Activated B cell treated with CpG ODN at 0.5 μM for 24 hours (primary cell): ENCODE measurements at regions not wholly inside any gene's neighbourhood (a gene's known extent, or its start where the extent isn't known, plus 50 kb on each side); places are given as distances from the start of the nearest gene placed in this dataset.

Experiments
- ATAC-seq: fragments of 200-7000 bp; cut with Tn5 transposase; one replicate; pipeline ENCODE4 v1.10.0; 2021; ENCODE audit warnings: low read depth, mild to moderate bottlenecking, moderate library complexity
- CTCF ChIA-PET: fragments of 350-600 bp; sonication (Branson Sonifier 250); formaldehyde crosslinking; loops from one replicate; lab custom pipeline; 2021; ENCODE audit warnings: antibody characterized with exemption; lab: Charles Lee
- POLR2A ChIA-PET: fragments of 350-600 bp; sonication (Branson Sonifier 250); formaldehyde crosslinking; loops from one replicate; lab custom pipeline; 2021; ENCODE audit warnings: antibody characterized with exemption; lab: Charles Lee
- DNase-seq: peaks from one replicate; pipeline ENCODE4 v3.0.0; 2022
- H3K27ac Mint-ChIP-seq: one replicate; pipeline ENCODE4 v1.8.0; 2020; ENCODE audit warnings: mixed read lengths
- H3K27me3 Mint-ChIP-seq: one replicate; pipeline ENCODE4 v1.8.0; 2021; ENCODE audit warnings: mixed read lengths
- H3K36me3 Mint-ChIP-seq: one replicate; pipeline ENCODE4 v1.8.0; 2021; ENCODE audit warnings: low read depth, mixed read lengths
- H3K4me1 Mint-ChIP-seq: one replicate; pipeline ENCODE4 v1.8.0; 2021; ENCODE audit warnings: mixed read lengths
- H3K4me3 Mint-ChIP-seq: one replicate; pipeline ENCODE4 v1.8.0; 2020; ENCODE audit warnings: mild to moderate bottlenecking, mixed read lengths
- H3K9me3 Mint-ChIP-seq: one replicate; pipeline ENCODE4 v1.8.0; 2020; ENCODE audit warnings: mixed read lengths
- intact Hi-C: fragments of 100-400 bp; cut with micrococcal nuclease; formaldehyde crosslinking; loops from one replicate; pipeline ENCODE4 v1.15.1; 2024
- TF ChIP-seq, protein P1 (sequence below): fragments of 200-600 bp; IDR thresholded peaks from one replicate; pipeline ENCODE4 v1.8.0; 2022; ENCODE audit warnings: antibody characterized with exemption, mild to moderate bottlenecking

DNA sequence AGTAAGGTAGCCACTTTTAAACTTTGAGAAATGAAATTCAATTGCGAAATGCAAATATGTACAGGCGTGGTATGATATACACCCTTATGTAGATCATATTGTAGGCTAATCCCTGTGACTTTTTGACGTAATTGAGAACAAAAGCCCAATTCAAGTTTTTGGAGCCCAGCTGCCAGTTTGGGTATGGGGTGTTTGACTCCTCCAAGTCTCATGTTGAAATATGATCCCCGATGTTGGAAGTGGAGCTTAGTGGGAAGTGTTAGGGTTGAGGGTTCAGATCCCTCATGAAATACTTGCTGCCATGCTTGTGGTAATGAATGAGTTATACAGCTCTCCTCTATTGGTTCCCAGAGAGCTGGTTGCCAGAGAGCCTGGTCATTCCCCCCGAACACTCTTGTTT, 1666.8 kb downstream of the SUCLG1 start:
- Mint-ChIP-seq H3K36me3 (no peaks in the 10 kb centered on the region), H3K4me3 (no peak overlapping the region), H3K27ac (no peak overlapping the region), H3K4me1 (no peaks in the 10 kb centered on the region), H3K9me3 (peaks cover 2% of the 10 kb centered on the region), H3K27me3 (no peaks in the 10 kb centered on the region)
- no peak for DNase-seq
- CTCF ChIA-PET: no interaction called here
- ATAC-seq: no peak
- intact Hi-C loops: no loop called here
- POLR2A ChIA-PET: no interaction called here
- TF ChIP-seq, protein P1, sequence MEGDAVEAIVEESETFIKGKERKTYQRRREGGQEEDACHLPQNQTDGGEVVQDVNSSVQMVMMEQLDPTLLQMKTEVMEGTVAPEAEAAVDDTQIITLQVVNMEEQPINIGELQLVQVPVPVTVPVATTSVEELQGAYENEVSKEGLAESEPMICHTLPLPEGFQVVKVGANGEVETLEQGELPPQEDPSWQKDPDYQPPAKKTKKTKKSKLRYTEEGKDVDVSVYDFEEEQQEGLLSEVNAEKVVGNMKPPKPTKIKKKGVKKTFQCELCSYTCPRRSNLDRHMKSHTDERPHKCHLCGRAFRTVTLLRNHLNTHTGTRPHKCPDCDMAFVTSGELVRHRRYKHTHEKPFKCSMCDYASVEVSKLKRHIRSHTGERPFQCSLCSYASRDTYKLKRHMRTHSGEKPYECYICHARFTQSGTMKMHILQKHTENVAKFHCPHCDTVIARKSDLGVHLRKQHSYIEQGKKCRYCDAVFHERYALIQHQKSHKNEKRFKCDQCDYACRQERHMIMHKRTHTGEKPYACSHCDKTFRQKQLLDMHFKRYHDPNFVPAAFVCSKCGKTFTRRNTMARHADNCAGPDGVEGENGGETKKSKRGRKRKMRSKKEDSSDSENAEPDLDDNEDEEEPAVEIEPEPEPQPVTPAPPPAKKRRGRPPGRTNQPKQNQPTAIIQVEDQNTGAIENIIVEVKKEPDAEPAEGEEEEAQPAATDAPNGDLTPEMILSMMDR: no peak

DNA sequence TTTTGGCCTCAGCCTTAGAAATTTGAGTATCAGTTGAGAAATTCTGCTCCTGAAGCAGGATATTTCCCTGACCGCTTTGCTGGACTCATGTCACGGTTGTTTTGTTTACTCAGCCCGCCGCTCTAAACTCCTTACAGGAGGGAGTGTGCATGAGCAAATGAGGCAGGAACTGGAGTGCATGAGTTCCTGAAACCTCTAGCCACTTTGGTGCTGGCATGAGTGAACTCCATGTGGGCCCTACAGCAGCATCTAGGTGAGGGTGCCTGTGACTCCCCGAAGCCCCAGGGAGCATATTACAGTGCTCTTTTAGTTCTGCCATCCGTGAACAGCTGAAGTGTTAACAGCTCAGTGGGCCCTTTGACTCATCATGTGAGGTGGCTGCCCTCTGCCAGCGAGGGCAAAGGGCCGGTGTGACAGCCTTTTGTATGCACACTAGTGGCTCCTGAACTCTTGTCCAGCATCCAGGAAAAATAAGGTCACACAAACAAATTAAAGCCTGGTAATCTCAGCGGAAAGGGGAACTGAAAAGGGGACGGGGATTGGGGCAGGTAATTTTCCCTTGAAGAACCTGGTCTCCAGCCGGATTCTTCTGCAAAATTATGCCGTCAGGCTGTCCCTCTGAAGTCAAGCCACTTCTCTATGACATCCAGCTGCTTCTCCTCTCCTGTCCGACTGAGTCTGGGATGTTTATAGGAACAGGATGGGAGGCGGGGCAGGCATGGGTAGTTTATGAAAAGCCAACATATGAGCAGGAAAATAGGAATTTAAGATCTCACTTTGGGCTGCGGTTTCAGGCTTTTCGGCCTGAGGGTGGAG, 1668.7 kb downstream of the SUCLG1 start:
- intact Hi-C loops: no loop called here
- ATAC-seq (no peak), DNase-seq (no peak)
- CTCF ChIA-PET: no interaction called here
- POLR2A ChIA-PET: no interaction called here
- Mint-ChIP-seq H3K9me3 (peaks cover 2% of the 10 kb centered on the region), H3K4me1 (no peaks in the 10 kb centered on the region), H3K36me3 (no peaks in the 10 kb centered on the region), H3K4me3 (no peak overlapping the region), H3K27me3 (no peaks in the 10 kb centered on the region), H3K27ac (no peak overlapping the region)
- TF ChIP-seq, protein P1: no peak

DNA sequence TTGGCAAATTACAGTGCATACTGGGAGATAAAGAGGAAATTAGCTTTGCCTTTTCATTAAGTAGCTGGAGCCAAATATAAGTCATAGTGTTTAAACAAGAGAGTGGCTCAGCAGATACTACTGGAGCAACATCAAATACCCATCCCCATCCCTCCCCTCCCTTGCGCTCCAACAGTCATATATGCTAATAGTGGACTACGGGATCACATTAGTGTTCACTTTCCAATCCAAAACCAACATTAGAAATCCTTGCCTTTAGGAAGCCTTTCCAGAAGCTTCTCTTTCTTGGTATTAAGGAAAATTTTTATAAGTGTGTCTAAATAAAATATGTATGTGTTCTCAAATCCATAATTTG, 1669.3 kb downstream of the SUCLG1 start:
- TF ChIP-seq, protein P1: no peak
- Mint-ChIP-seq H3K36me3 (no peaks in the 10 kb centered on the region), H3K9me3 (peaks cover 2% of the 10 kb centered on the region), H3K27ac (no peak overlapping the region), H3K4me3 (no peak overlapping the region), H3K27me3 (no peaks in the 10 kb centered on the region), H3K4me1 (no peaks in the 10 kb centered on the region)
- ChIA-PET POLR2A (no interaction called here), CTCF (no interaction called here)
- intact Hi-C loops: no loop called here
- DNase-seq (no peak), ATAC-seq (no peak)

- TF ChIP-seq, protein P1: no peak
- Mint-ChIP-seq H3K4me1 (no peaks in the 10 kb centered on the region), H3K9me3 (no peaks in the 10 kb centered on the region), H3K27me3 (no peaks in the 10 kb centered on the region), H3K27ac (no peak overlapping the region), H3K4me3 (no peak overlapping the region), H3K36me3 (no peaks in the 10 kb centered on the region)
- CTCF ChIA-PET: no interaction called here
- ATAC-seq (no peak), DNase-seq (no peak)
- intact Hi-C loops: no loop called here
- POLR2A ChIA-PET: no interaction called here
These were observed 1677.7 kb downstream of the SUCLG1 start for GRCh38 chr2:82781176-82781915.

DNA sequence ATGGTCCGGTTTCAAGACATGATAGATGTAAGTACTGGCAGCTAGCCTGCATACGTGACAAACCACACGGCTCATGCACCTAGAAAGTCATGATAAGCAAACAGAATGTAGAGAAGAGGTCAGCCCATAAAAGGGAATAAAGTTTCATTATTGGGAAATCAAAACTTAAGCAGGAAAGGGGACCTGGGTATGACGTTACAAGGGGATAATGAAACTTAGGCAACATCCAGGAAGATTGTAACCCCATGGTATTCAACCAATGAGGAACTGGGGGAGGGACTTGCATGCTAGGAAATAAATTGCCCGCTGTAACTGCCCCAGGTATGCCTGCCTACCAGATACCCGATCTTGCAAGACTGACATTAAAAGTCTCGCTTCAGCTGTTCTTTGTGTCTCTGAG, 1679.0 kb downstream of the SUCLG1 start:
- no peaks in the 10 kb centered on the region for H3K36me3 Mint-ChIP-seq
- no peaks in the 10 kb centered on the region for H3K4me1 Mint-ChIP-seq
- no peaks in the 10 kb centered on the region for H3K9me3 Mint-ChIP-seq
- DNase-seq: no peak
- ChIA-PET CTCF (no interaction called here), POLR2A (no interaction called here)
- TF ChIP-seq, protein P1: no peak
- ATAC-seq: no peak
- no peak overlapping the region for H3K27ac Mint-ChIP-seq
- H3K27me3 Mint-ChIP-seq: no peaks in the 10 kb centered on the region
- no peak overlapping the region for H3K4me3 Mint-ChIP-seq
- intact Hi-C loops: no loop called here
